ENCODE measurements at regions not wholly inside any gene's neighbourhood (a gene's known extent, or its start where the extent isn't known, plus 50 kb on each side); places are given as distances from the start of the nearest gene placed in this dataset.

- TF ChIP-seq, protein P1, sequence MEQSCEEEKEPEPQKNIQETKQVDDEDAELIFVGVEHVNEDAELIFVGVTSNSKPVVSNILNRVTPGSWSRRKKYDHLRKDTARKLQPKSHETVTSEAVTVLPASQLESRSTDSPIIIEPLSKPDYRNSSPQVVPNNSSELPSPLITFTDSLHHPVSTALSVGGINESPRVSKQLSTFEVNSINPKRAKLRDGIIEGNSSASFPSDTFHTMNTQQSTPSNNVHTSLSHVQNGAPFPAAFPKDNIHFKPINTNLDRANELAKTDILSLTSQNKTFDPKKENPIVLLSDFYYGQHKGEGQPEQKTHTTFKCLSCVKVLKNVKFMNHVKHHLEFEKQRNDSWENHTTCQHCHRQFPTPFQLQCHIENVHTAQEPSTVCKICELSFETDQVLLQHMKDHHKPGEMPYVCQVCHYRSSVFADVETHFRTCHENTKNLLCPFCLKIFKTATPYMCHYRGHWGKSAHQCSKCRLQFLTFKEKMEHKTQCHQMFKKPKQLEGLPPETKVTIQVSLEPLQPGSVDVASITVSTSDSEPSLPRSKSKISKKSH (CRISPR knock-in tag; IDR thresholded peaks at IDR 0.05; ENCODE audit: borderline replicate concordance): no peak
- no peak for TF ChIP-seq RAD21 (CRISPR knock-in tag; IDR thresholded peaks at IDR 0.05)
- TF ChIP-seq NFATC3 (CRISPR knock-in tag; IDR thresholded peaks at IDR 0.05): no peak
- TF ChIP-seq, protein P2, sequence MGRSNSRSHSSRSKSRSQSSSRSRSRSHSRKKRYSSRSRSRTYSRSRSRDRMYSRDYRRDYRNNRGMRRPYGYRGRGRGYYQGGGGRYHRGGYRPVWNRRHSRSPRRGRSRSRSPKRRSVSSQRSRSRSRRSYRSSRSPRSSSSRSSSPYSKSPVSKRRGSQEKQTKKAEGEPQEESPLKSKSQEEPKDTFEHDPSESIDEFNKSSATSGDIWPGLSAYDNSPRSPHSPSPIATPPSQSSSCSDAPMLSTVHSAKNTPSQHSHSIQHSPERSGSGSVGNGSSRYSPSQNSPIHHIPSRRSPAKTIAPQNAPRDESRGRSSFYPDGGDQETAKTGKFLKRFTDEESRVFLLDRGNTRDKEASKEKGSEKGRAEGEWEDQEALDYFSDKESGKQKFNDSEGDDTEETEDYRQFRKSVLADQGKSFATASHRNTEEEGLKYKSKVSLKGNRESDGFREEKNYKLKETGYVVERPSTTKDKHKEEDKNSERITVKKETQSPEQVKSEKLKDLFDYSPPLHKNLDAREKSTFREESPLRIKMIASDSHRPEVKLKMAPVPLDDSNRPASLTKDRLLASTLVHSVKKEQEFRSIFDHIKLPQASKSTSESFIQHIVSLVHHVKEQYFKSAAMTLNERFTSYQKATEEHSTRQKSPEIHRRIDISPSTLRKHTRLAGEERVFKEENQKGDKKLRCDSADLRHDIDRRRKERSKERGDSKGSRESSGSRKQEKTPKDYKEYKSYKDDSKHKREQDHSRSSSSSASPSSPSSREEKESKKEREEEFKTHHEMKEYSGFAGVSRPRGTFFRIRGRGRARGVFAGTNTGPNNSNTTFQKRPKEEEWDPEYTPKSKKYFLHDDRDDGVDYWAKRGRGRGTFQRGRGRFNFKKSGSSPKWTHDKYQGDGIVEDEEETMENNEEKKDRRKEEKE (IDR thresholded peaks at IDR 0.05): no peak
Measured at GRCh38 chr4:19924761-19925160, 326.9 kb upstream of the SLIT2 start (continued).

DNA sequence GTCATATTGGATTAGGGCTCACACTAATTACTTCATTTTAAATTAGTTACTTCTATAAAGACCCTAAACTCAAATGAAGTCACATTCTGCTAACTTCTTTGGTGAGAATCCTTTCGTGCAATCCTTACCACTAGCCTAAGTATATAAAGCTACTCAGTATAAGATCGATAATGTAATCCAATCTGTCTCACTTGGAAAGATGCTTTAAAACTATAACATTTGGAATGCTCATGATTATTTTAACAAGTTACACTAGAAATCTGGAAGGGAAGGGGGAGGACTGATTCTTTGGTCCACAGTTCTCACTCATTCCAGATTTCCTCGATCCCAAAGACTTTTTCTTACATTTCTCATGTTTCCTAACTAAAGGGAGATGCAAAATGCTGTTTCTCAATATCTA lies 336.4 kb upstream of the SLIT2 start:
- BruUV-seq (replicated peaks): no TSS peak
- Histone ChIP-seq H3K9ac (ENCODE audit: insufficient read depth, low read depth, low read length) (no peak overlapping the region), H3K4me2 (ENCODE audit: low read depth, low read length) (no peak overlapping the region), H3K27me3 (ENCODE audit: control insufficient read depth in 1 of 2, insufficient read depth in 2 of 2, low read length in 2 of 2) (no peaks in the 10 kb centered on the region; a peak in 1 of 5 replicates), H3K4me3 (replicated peaks in 1 of 3; ENCODE audit: insufficient read depth in 1 of 3, low read depth in 2 of 3, low read length in 3 of 3) (no peak overlapping the region), H3K79me2 (ENCODE audit: insufficient read depth, low read length) (no peaks in the 10 kb centered on the region), H3K36me3 (replicated peaks in 1 of 2; ENCODE audit: control insufficient read depth in 1 of 2, insufficient read depth in 2 of 2, low read length in 2 of 2) (no peaks in the 10 kb centered on the region), H4K20me1 (ENCODE audit: insufficient read depth, low read length) (no peaks in the 10 kb centered on the region), H3K27ac (ENCODE audit: extremely low read length, insufficient read depth, low read length) (no peak overlapping the region), H3K9me3 (ENCODE audit: low read length) (peaks cover 54% of the 10 kb centered on the region), H2AFZ (ENCODE audit: low read length) (no peak overlapping the region), H3K4me1 (ENCODE audit: insufficient read depth, low read length) (no peaks in the 10 kb centered on the region)
- intact Hi-C loops (cut with micrococcal nuclease; ENCODE audit: unreplicated experiment) (no loop called here), in situ Hi-C loops (cut with HindIII; ENCODE audit: extremely low pct_ligation_motif_present, low pct_unique_long_range_greater_than_20kb) (no loop called here)
- POLR2A ChIA-PET: no interaction called here
- no peak for FAIRE-seq
- WGBS (ENCODE audit: low lambda C conversion rate): 0% methylated on average over 3 of the region's 3 CpGs
- no peak for DNase-seq (ENCODE audit: low spot score)
- ATAC-seq: no peak
- CTCF ChIA-PET (ENCODE audit: low intra/inter-chr PET ratio, low total read pairs): no interaction called here
- TF ChIP-seq, protein P3, sequence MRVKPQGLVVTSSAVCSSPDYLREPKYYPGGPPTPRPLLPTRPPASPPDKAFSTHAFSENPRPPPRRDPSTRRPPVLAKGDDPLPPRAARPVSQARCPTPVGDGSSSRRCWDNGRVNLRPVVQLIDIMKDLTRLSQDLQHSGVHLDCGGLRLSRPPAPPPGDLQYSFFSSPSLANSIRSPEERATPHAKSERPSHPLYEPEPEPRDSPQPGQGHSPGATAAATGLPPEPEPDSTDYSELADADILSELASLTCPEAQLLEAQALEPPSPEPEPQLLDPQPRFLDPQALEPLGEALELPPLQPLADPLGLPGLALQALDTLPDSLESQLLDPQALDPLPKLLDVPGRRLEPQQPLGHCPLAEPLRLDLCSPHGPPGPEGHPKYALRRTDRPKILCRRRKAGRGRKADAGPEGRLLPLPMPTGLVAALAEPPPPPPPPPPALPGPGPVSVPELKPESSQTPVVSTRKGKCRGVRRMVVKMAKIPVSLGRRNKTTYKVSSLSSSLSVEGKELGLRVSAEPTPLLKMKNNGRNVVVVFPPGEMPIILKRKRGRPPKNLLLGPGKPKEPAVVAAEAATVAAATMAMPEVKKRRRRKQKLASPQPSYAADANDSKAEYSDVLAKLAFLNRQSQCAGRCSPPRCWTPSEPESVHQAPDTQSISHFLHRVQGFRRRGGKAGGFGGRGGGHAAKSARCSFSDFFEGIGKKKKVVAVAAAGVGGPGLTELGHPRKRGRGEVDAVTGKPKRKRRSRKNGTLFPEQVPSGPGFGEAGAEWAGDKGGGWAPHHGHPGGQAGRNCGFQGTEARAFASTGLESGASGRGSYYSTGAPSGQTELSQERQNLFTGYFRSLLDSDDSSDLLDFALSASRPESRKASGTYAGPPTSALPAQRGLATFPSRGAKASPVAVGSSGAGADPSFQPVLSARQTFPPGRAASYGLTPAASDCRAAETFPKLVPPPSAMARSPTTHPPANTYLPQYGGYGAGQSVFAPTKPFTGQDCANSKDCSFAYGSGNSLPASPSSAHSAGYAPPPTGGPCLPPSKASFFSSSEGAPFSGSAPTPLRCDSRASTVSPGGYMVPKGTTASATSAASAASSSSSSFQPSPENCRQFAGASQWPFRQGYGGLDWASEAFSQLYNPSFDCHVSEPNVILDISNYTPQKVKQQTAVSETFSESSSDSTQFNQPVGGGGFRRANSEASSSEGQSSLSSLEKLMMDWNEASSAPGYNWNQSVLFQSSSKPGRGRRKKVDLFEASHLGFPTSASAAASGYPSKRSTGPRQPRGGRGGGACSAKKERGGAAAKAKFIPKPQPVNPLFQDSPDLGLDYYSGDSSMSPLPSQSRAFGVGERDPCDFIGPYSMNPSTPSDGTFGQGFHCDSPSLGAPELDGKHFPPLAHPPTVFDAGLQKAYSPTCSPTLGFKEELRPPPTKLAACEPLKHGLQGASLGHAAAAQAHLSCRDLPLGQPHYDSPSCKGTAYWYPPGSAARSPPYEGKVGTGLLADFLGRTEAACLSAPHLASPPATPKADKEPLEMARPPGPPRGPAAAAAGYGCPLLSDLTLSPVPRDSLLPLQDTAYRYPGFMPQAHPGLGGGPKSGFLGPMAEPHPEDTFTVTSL (CRISPR knock-in tag; IDR thresholded peaks at IDR 0.05; ENCODE audit: borderline replicate concordance): no peak
- TF ChIP-seq, protein P4, sequence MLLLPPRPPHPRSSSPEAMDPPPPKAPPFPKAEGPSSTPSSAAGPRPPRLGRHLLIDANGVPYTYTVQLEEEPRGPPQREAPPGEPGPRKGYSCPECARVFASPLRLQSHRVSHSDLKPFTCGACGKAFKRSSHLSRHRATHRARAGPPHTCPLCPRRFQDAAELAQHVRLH (CRISPR knock-in tag; IDR thresholded peaks at IDR 0.05; ENCODE audit: borderline replicate concordance, low read depth): no peak
- TF ChIP-seq ZNF574 (CRISPR knock-in tag; IDR thresholded peaks at IDR 0.05) (no peak), ZNF816 (CRISPR knock-in tag; IDR thresholded peaks at IDR 0.05; ENCODE audit: borderline replicate concordance) (no peak), ARHGAP35 (CRISPR knock-in tag; IDR thresholded peaks at IDR 0.05; ENCODE audit: borderline replicate concordance) (no peak), ZNF605 (CRISPR knock-in tag; IDR thresholded peaks at IDR 0.05) (no peak)

Data from HepG2 (cell line).